ENCODE measurements at regions not wholly inside any gene's neighbourhood (a gene's known extent, or its start where the extent isn't known, plus 50 kb on each side); places are given as distances from the start of the nearest gene placed in this dataset.

- Mint-ChIP-seq H3K4me1 (no peaks in the 10 kb centered on the region), H3K9me3 (no peaks in the 10 kb centered on the region), H3K27me3 (peaks cover 11 to 19% (median 14%) of the 10 kb centered on the region in 3 donors), H3K36me3 (no peaks in the 10 kb centered on the region), H3K4me3 (no peak overlapping the region), H3K27ac (no peak overlapping the region)
- DNase-seq (no peak), ATAC-seq (ENCODE audit: low read depth in 2 of 2) (no peak)
Measured at GRCh38 chr6:90934081-90934480, 347.2 kb upstream of the MAP3K7 start.

- H3K4me1 Mint-ChIP-seq, result no peaks in the 10 kb centered on the region
- ATAC-seq (ENCODE audit: low read depth in 2 of 2) (no peak), DNase-seq (no peak)
- H3K36me3 Mint-ChIP-seq, result no peaks in the 10 kb centered on the region
- no peaks in the 10 kb centered on the region for H3K9me3 Mint-ChIP-seq
- peaks cover 11 to 19% (median 14%) of the 10 kb centered on the region in 3 donors for H3K27me3 Mint-ChIP-seq
- H3K4me3 Mint-ChIP-seq, result no peak overlapping the region
- no peak overlapping the region for H3K27ac Mint-ChIP-seq
Measured at GRCh38 chr6:90932351-90932750, 345.5 kb upstream of the MAP3K7 start.

- Mint-ChIP-seq H3K4me1 (no peaks in the 10 kb centered on the region), H3K36me3 (no peaks in the 10 kb centered on the region), H3K9me3 (no peaks in the 10 kb centered on the region), H3K27ac (no peak overlapping the region), H3K27me3 (peaks cover 5 to 19% (median 11%) of the 10 kb centered on the region in 3 donors), H3K4me3 (no peak overlapping the region)
- ATAC-seq (ENCODE audit: low read depth in 2 of 2) (no peak), DNase-seq (no peak)
Measured at GRCh38 chr6:90928051-90928450, 341.2 kb upstream of the MAP3K7 start.

- Mint-ChIP-seq H3K27me3 (no peaks in the 10 kb centered on the region), H3K4me3 (no peak overlapping the region), H3K27ac (no peak overlapping the region), H3K4me1 (no peaks in the 10 kb centered on the region), H3K36me3 (no peaks in the 10 kb centered on the region), H3K9me3 (no peaks in the 10 kb centered on the region)
- ATAC-seq (ENCODE audit: low read depth in 2 of 2) (no peak), DNase-seq (no peak)
Measured at GRCh38 chr6:90925726-90926125, 338.9 kb upstream of the MAP3K7 start.

GRCh38 chr6:90922325-90922724 is 335.5 kb upstream of the MAP3K7 start:
- no peak for ATAC-seq (ENCODE audit: low read depth in 2 of 2)
- Mint-ChIP-seq H3K4me1 (no peaks in the 10 kb centered on the region), H3K27me3 (no peaks in the 10 kb centered on the region), H3K27ac (no peak overlapping the region), H3K36me3 (no peaks in the 10 kb centered on the region), H3K4me3 (no peak overlapping the region), H3K9me3 (no peaks in the 10 kb centered on the region)
- DNase-seq, result no peak

GRCh38 chr6:90918361-90918760 is 331.5 kb upstream of the MAP3K7 start:
- Mint-ChIP-seq H3K36me3 (peaks cover 0 to 12% of the 10 kb centered on the region in 2 donors), H3K27ac (no peak overlapping the region), H3K4me3 (no peak overlapping the region), H3K27me3 (peaks cover 0 to 9% (median 0%) of the 10 kb centered on the region in 3 donors), H3K9me3 (peaks cover 3 to 23% (median 11%) of the 10 kb centered on the region in 7 donors), H3K4me1 (no peaks in the 10 kb centered on the region)
- ATAC-seq (ENCODE audit: low read depth in 2 of 2) (no peak), DNase-seq (no peak)

- Mint-ChIP-seq H3K4me3 (no peak overlapping the region), H3K27ac (no peak overlapping the region), H3K4me1 (no peaks in the 10 kb centered on the region), H3K36me3 (peaks cover 0 to 12% of the 10 kb centered on the region in 2 donors), H3K9me3 (peaks cover 3 to 23% (median 11%) of the 10 kb centered on the region in 7 donors), H3K27me3 (peaks cover 0 to 9% (median 0%) of the 10 kb centered on the region in 3 donors)
- DNase-seq (no peak), ATAC-seq (ENCODE audit: low read depth in 2 of 2) (no peak)
Measured at GRCh38 chr6:90917376-90917775, 330.5 kb upstream of the MAP3K7 start.

GRCh38 chr6:90916968-90917367 is 330.1 kb upstream of the MAP3K7 start:
- Mint-ChIP-seq H3K27ac (no peak overlapping the region), H3K4me3 (no peak overlapping the region), H3K4me1 (no peaks in the 10 kb centered on the region), H3K36me3 (peaks cover 0 to 12% of the 10 kb centered on the region in 2 donors), H3K9me3 (peaks cover 3 to 23% (median 11%) of the 10 kb centered on the region in 7 donors), H3K27me3 (peaks cover 0 to 9% (median 0%) of the 10 kb centered on the region in 3 donors)
- DNase-seq (no peak), ATAC-seq (ENCODE audit: low read depth in 2 of 2) (no peak)

- Mint-ChIP-seq H3K36me3 (peaks cover 0 to 12% of the 10 kb centered on the region in 2 donors), H3K4me3 (no peak overlapping the region)
- DNase-seq, result no peak
Measured at GRCh38 chr6:90915224-90915915, 328.5 kb upstream of the MAP3K7 start.

GRCh38 chr6:90914312-90914711 is 327.4 kb upstream of the MAP3K7 start:
- peaks cover 0 to 9% (median 0%) of the 10 kb centered on the region in 3 donors for H3K27me3 Mint-ChIP-seq
- no peak overlapping the region for H3K4me3 Mint-ChIP-seq
- H3K9me3 Mint-ChIP-seq, result peaks cover 3 to 23% (median 11%) of the 10 kb centered on the region in 7 donors
- H3K27ac Mint-ChIP-seq, result no peak overlapping the region
- no peak for ATAC-seq (ENCODE audit: low read depth in 2 of 2)
- H3K4me1 Mint-ChIP-seq, result no peaks in the 10 kb centered on the region
- peaks cover 0 to 12% of the 10 kb centered on the region in 2 donors for H3K36me3 Mint-ChIP-seq
- DNase-seq, result no peak

More at GRCh38 chr6:90915224-90915915, 328.5 kb upstream of the MAP3K7 start:
- Mint-ChIP-seq H3K27ac (no peak overlapping the region), H3K27me3 (peaks cover 0 to 9% (median 0%) of the 10 kb centered on the region in 3 donors), H3K9me3 (peaks cover 3 to 23% (median 11%) of the 10 kb centered on the region in 7 donors), H3K4me1 (no peaks in the 10 kb centered on the region)
- no peak for ATAC-seq (ENCODE audit: low read depth in 2 of 2)

- DNase-seq (no peak), ATAC-seq (ENCODE audit: low read depth in 2 of 2) (no peak)
- Mint-ChIP-seq H3K9me3 (peaks cover 3 to 23% (median 11%) of the 10 kb centered on the region in 7 donors), H3K27me3 (peaks cover 0 to 9% (median 0%) of the 10 kb centered on the region in 3 donors), H3K4me3 (no peak overlapping the region), H3K36me3 (peaks cover 0 to 12% of the 10 kb centered on the region in 2 donors), H3K4me1 (no peaks in the 10 kb centered on the region), H3K27ac (no peak overlapping the region)
Measured at GRCh38 chr6:90913266-90913960, 326.5 kb upstream of the MAP3K7 start.

GRCh38 chr6:90911642-90912041 is 324.8 kb upstream of the MAP3K7 start:
- no peak for DNase-seq
- ATAC-seq (ENCODE audit: low read depth in 2 of 2), result no peak
- peaks cover 0 to 12% of the 10 kb centered on the region in 2 donors for H3K36me3 Mint-ChIP-seq
- no peak overlapping the region for H3K27ac Mint-ChIP-seq
- peaks cover 3 to 22% (median 16%) of the 10 kb centered on the region in 7 donors for H3K9me3 Mint-ChIP-seq
- no peak overlapping the region for H3K4me3 Mint-ChIP-seq
- H3K27me3 Mint-ChIP-seq, result peaks cover 0 to 9% (median 0%) of the 10 kb centered on the region in 3 donors
- H3K4me1 Mint-ChIP-seq, result no peaks in the 10 kb centered on the region

- no peak for ATAC-seq (ENCODE audit: low read depth in 2 of 2)
Measured at GRCh38 chr6:90910893-90911292, 324.0 kb upstream of the MAP3K7 start.

More at GRCh38 chr6:90910893-90911292, 324.0 kb upstream of the MAP3K7 start:
- Mint-ChIP-seq H3K27me3 (peaks cover 0 to 9% (median 0%) of the 10 kb centered on the region in 3 donors), H3K9me3 (peaks cover 3 to 14% (median 11%) of the 10 kb centered on the region in 7 donors), H3K27ac (no peak overlapping the region), H3K36me3 (peaks cover 0 to 12% of the 10 kb centered on the region in 2 donors), H3K4me3 (no peak overlapping the region), H3K4me1 (no peaks in the 10 kb centered on the region)
- DNase-seq, result no peak
